ENCODE measurements at regions not wholly inside any gene's neighbourhood (a gene's known extent, or its start where the extent isn't known, plus 50 kb on each side); places are given as distances from the start of the nearest gene placed in this dataset.

- H3K9me3 Mint-ChIP-seq (ENCODE audit: insufficient read depth) = no peaks in the 10 kb centered on the region
- H3K4me3 Mint-ChIP-seq = no peak overlapping the region
- POLR2A ChIA-PET = no interaction called here
- H3K4me1 Mint-ChIP-seq (ENCODE audit: low read depth) = no peaks in the 10 kb centered on the region
- no peaks in the 10 kb centered on the region for H3K36me3 Mint-ChIP-seq (ENCODE audit: low read depth)
- H3K27me3 Mint-ChIP-seq (ENCODE audit: low read depth) = no peaks in the 10 kb centered on the region
- CTCF ChIA-PET = no interaction called here
- no peak overlapping the region for H3K27ac Mint-ChIP-seq
- ATAC-seq (no peak), DNase-seq (no peak)
These were observed 126.4 kb upstream of the SLC10A2 start for GRCh38 chr13:103192511-103193135.

- H3K36me3 Mint-ChIP-seq (ENCODE audit: low read depth) = no peaks in the 10 kb centered on the region
- no peaks in the 10 kb centered on the region for H3K9me3 Mint-ChIP-seq (ENCODE audit: insufficient read depth)
- H3K27ac Mint-ChIP-seq = no peak overlapping the region
- no peaks in the 10 kb centered on the region for H3K4me1 Mint-ChIP-seq (ENCODE audit: low read depth)
- no peak overlapping the region for H3K4me3 Mint-ChIP-seq
- no peaks in the 10 kb centered on the region for H3K27me3 Mint-ChIP-seq (ENCODE audit: low read depth)
- POLR2A ChIA-PET = no interaction called here
- CTCF ChIA-PET = no interaction called here
- ATAC-seq (no peak), DNase-seq (no peak)
These were observed 124.6 kb upstream of the SLC10A2 start for GRCh38 chr13:103190841-103191240.

- Mint-ChIP-seq H3K36me3 (ENCODE audit: low read depth) (no peaks in the 10 kb centered on the region), H3K27ac (no peak overlapping the region), H3K27me3 (ENCODE audit: low read depth) (no peaks in the 10 kb centered on the region), H3K4me1 (ENCODE audit: low read depth) (no peaks in the 10 kb centered on the region), H3K4me3 (no peak overlapping the region), H3K9me3 (ENCODE audit: insufficient read depth) (no peaks in the 10 kb centered on the region)
- ATAC-seq = no peak
- POLR2A ChIA-PET = no interaction called here
- CTCF ChIA-PET = no interaction called here
- no peak for DNase-seq
These were observed 122.6 kb upstream of the SLC10A2 start for GRCh38 chr13:103188713-103189326.

GRCh38 chr13:103187721-103188156, 121.5 kb upstream of the SLC10A2 start:
- H3K27ac Mint-ChIP-seq = no peak overlapping the region
- H3K4me3 Mint-ChIP-seq = no peak overlapping the region
- no peaks in the 10 kb centered on the region for H3K9me3 Mint-ChIP-seq (ENCODE audit: insufficient read depth)
- no peak for DNase-seq
- POLR2A ChIA-PET = no interaction called here
- no peak for ATAC-seq
- no peaks in the 10 kb centered on the region for H3K4me1 Mint-ChIP-seq (ENCODE audit: low read depth)
- CTCF ChIA-PET = no interaction called here
- H3K27me3 Mint-ChIP-seq (ENCODE audit: low read depth) = no peaks in the 10 kb centered on the region
- H3K36me3 Mint-ChIP-seq (ENCODE audit: low read depth) = no peaks in the 10 kb centered on the region

GRCh38 chr13:103184413-103184812, 118.2 kb upstream of the SLC10A2 start:
- no peaks in the 10 kb centered on the region for H3K36me3 Mint-ChIP-seq (ENCODE audit: low read depth)
- H3K27ac Mint-ChIP-seq = no peak overlapping the region
- no peak for ATAC-seq
- no peaks in the 10 kb centered on the region for H3K9me3 Mint-ChIP-seq (ENCODE audit: insufficient read depth)
- H3K4me3 Mint-ChIP-seq = no peak overlapping the region
- no peaks in the 10 kb centered on the region for H3K27me3 Mint-ChIP-seq (ENCODE audit: low read depth)
- no peaks in the 10 kb centered on the region for H3K4me1 Mint-ChIP-seq (ENCODE audit: low read depth)
- POLR2A ChIA-PET = no interaction called here
- CTCF ChIA-PET = no interaction called here
- DNase-seq = no peak

GRCh38 chr13:103178986-103179943, 113.0 kb upstream of the SLC10A2 start:
- Mint-ChIP-seq H3K27me3 (ENCODE audit: low read depth) (no peaks in the 10 kb centered on the region), H3K4me1 (ENCODE audit: low read depth) (no peaks in the 10 kb centered on the region), H3K36me3 (ENCODE audit: low read depth) (no peaks in the 10 kb centered on the region), H3K27ac (no peak overlapping the region), H3K9me3 (ENCODE audit: insufficient read depth) (no peaks in the 10 kb centered on the region), H3K4me3 (no peak overlapping the region)
- DNase-seq (no peak), ATAC-seq (no peak)
- ChIA-PET POLR2A (no interaction called here), CTCF (no interaction called here)

- H3K27me3 Mint-ChIP-seq (ENCODE audit: low read depth) = no peaks in the 10 kb centered on the region
- H3K4me3 Mint-ChIP-seq = no peak overlapping the region
- H3K36me3 Mint-ChIP-seq (ENCODE audit: low read depth) = no peaks in the 10 kb centered on the region
- no peak for DNase-seq
- H3K4me1 Mint-ChIP-seq (ENCODE audit: low read depth) = no peaks in the 10 kb centered on the region
- no peak overlapping the region for H3K27ac Mint-ChIP-seq
- ChIA-PET POLR2A (no interaction called here), CTCF (no interaction called here)
- no peaks in the 10 kb centered on the region for H3K9me3 Mint-ChIP-seq (ENCODE audit: insufficient read depth)
- no peak for ATAC-seq
These were observed 108.7 kb upstream of the SLC10A2 start for GRCh38 chr13:103174966-103175365.

- CTCF ChIA-PET = no interaction called here
- Mint-ChIP-seq H3K4me3 (no peak overlapping the region), H3K36me3 (ENCODE audit: low read depth) (no peaks in the 10 kb centered on the region), H3K27ac (no peak overlapping the region), H3K9me3 (ENCODE audit: insufficient read depth) (no peaks in the 10 kb centered on the region), H3K4me1 (ENCODE audit: low read depth) (no peaks in the 10 kb centered on the region), H3K27me3 (ENCODE audit: low read depth) (no peaks in the 10 kb centered on the region)
- ATAC-seq (no peak), DNase-seq (no peak)
- POLR2A ChIA-PET = no interaction called here
These were observed 102.8 kb upstream of the SLC10A2 start for GRCh38 chr13:103168901-103169508.

- H3K27me3 Mint-ChIP-seq (ENCODE audit: low read depth) = no peaks in the 10 kb centered on the region
- H3K9me3 Mint-ChIP-seq (ENCODE audit: insufficient read depth) = no peaks in the 10 kb centered on the region
- no peaks in the 10 kb centered on the region for H3K36me3 Mint-ChIP-seq (ENCODE audit: low read depth)
- no peak overlapping the region for H3K4me3 Mint-ChIP-seq
- POLR2A ChIA-PET = no interaction called here
- no peak overlapping the region for H3K27ac Mint-ChIP-seq
- ATAC-seq = no peak
- no peaks in the 10 kb centered on the region for H3K4me1 Mint-ChIP-seq (ENCODE audit: low read depth)
- CTCF ChIA-PET = no interaction called here
- no peak for DNase-seq
These were observed 98.0 kb upstream of the SLC10A2 start for GRCh38 chr13:103164251-103164650.

- Mint-ChIP-seq H3K4me3 (no peak overlapping the region), H3K9me3 (ENCODE audit: insufficient read depth) (no peaks in the 10 kb centered on the region), H3K27me3 (ENCODE audit: low read depth) (no peaks in the 10 kb centered on the region), H3K36me3 (ENCODE audit: low read depth) (no peaks in the 10 kb centered on the region), H3K27ac (no peak overlapping the region), H3K4me1 (ENCODE audit: low read depth) (no peaks in the 10 kb centered on the region)
- ATAC-seq (no peak), DNase-seq (no peak)
- ChIA-PET POLR2A (no interaction called here), CTCF (no interaction called here)
These were observed 95.3 kb upstream of the SLC10A2 start for GRCh38 chr13:103161476-103161875.

GRCh38 chr13:103157434-103158145, 91.4 kb upstream of the SLC10A2 start:
- H3K4me3 Mint-ChIP-seq = no peak overlapping the region
- no peaks in the 10 kb centered on the region for H3K36me3 Mint-ChIP-seq (ENCODE audit: low read depth)
- DNase-seq (no peak), ATAC-seq (no peak)
- H3K4me1 Mint-ChIP-seq (ENCODE audit: low read depth) = no peaks in the 10 kb centered on the region
- no peaks in the 10 kb centered on the region for H3K27me3 Mint-ChIP-seq (ENCODE audit: low read depth)
- no peak overlapping the region for H3K27ac Mint-ChIP-seq
- POLR2A ChIA-PET = no interaction called here
- H3K9me3 Mint-ChIP-seq (ENCODE audit: insufficient read depth) = no peaks in the 10 kb centered on the region
- CTCF ChIA-PET = no interaction called here

GRCh38 chr13:103157016-103157415, 90.8 kb upstream of the SLC10A2 start:
- no peaks in the 10 kb centered on the region for H3K36me3 Mint-ChIP-seq (ENCODE audit: low read depth)
- H3K4me1 Mint-ChIP-seq (ENCODE audit: low read depth) = no peaks in the 10 kb centered on the region
- POLR2A ChIA-PET = no interaction called here
- no peak overlapping the region for H3K27ac Mint-ChIP-seq
- DNase-seq = no peak
- CTCF ChIA-PET = no interaction called here
- no peak overlapping the region for H3K4me3 Mint-ChIP-seq
- ATAC-seq = no peak
- H3K27me3 Mint-ChIP-seq (ENCODE audit: low read depth) = no peaks in the 10 kb centered on the region
- no peaks in the 10 kb centered on the region for H3K9me3 Mint-ChIP-seq (ENCODE audit: insufficient read depth)
